ENCODE measurements at regions not wholly inside any gene's neighbourhood (a gene's known extent, or its start where the extent isn't known, plus 50 kb on each side); places are given as distances from the start of the nearest gene placed in this dataset.

- Histone ChIP-seq H3K36me3 (ENCODE audit: control insufficient read depth, insufficient read depth, low read length) (no peaks in the 10 kb centered on the region), H4K20me1 (replicated peaks; ENCODE audit: control insufficient read depth, insufficient read depth, low read length) (no peaks in the 10 kb centered on the region), H3K4me3 (no peak overlapping the region), H3K9me3 (replicated peaks; ENCODE audit: control insufficient read depth, insufficient read depth, low read depth, low read length) (no peaks in the 10 kb centered on the region), H3K9ac (ENCODE audit: insufficient read depth in 1 of 2, low read depth in 2 of 2, low read length in 2 of 2) (no peak overlapping the region), H3K4me2 (ENCODE audit: insufficient read depth, low read length) (no peak overlapping the region), H3K79me2 (ENCODE audit: control insufficient read depth, insufficient read depth, low read length) (no peaks in the 10 kb centered on the region), H3K27ac (ENCODE audit: extremely low read depth, low read depth, low read length) (no peak overlapping the region), H2AFZ (ENCODE audit: low read depth, low read length) (no peak overlapping the region), H3K27me3 (ENCODE audit: control insufficient read depth in 2 of 2, insufficient read depth in 2 of 2, low read length in 2 of 2) (peaks cover 24 to 59% of the 10 kb centered on the region in 2 experiments), H3K9me1 (ENCODE audit: control insufficient read depth, insufficient read depth, low read length) (no peaks in the 10 kb centered on the region), H3K4me1 (replicated peaks in 1 of 2; ENCODE audit: control insufficient read depth in 2 of 2, insufficient read depth in 2 of 2, low read length in 2 of 2) (no peaks in the 10 kb centered on the region)
- 0% methylated on average over 5 of the region's 5 CpGs for WGBS (ENCODE audit: insufficient coverage, low coverage, missing lambda C conversion rate)
- no peak for FAIRE-seq
- ATAC-seq: no peak
- POLR2A ChIA-PET: no interaction called here
- CTCF ChIA-PET (ENCODE audit: low intra/inter-chr PET ratio): no interaction called here
- intact Hi-C loops (cut with micrococcal nuclease): no loop called here
- BruUV-seq (replicated peaks): no TSS peak
- DNase-seq (ENCODE audit: extremely low read depth in 1 of 4, low spot score in 3 of 4): no peak
- in situ Hi-C loops (cut with MboI): loop anchor here (5.0 kb wide), 1 partner anchor 71 kb away; no protein-coding TSS in a partner anchor
- TF ChIP-seq STAT6 (CRISPR knock-in tag; IDR thresholded peaks at IDR 0.05): no peak
- TF ChIP-seq ZNF146 (CRISPR knock-in tag; IDR thresholded peaks at IDR 0.05; ENCODE audit: unreplicated experiment): no peak
- no peak for TF ChIP-seq RBM34 (IDR thresholded peaks at IDR 0.05; ENCODE audit: borderline replicate concordance, insufficient read depth, low read length)
- TF ChIP-seq ZBTB11 (CRISPR knock-in tag; IDR thresholded peaks at IDR 0.05): no peak
- TF ChIP-seq LEF1 (IDR thresholded peaks at IDR 0.05): no peak
- TF ChIP-seq ZBTB12 (CRISPR knock-in tag; IDR thresholded peaks at IDR 0.05): no peak
- no peak for TF ChIP-seq EP400 (IDR thresholded peaks at IDR 0.05)
- no peak for TF ChIP-seq ZFP1 (CRISPR knock-in tag; IDR thresholded peaks at IDR 0.05)
- TF ChIP-seq RNF219 (CRISPR knock-in tag; IDR thresholded peaks at IDR 0.05): no peak
- no peak for TF ChIP-seq ERF (CRISPR knock-in tag; IDR thresholded peaks at IDR 0.05)
Measured at GRCh38 chr2:3065928-3066327, 311.7 kb downstream of the EIPR1 start.

Measured in K562 (cell line).